LoVo (cell line): ENCODE measurements at regions not wholly inside any gene's neighbourhood (a gene's known extent, or its start where the extent isn't known, plus 50 kb on each side); places are given as distances from the start of the nearest gene placed in this dataset.
"Not testable (repeated sequence)": the region's sequence is repeated elsewhere in the genome, so short reads cannot be mapped to it uniquely, and the experiment has no call there.

Source experiments
- DNase-seq: peaks from one replicate; pipeline ENCODE4 v3.0.0-alpha.2; 2016; ENCODE audit warnings: low spot score

DNA sequence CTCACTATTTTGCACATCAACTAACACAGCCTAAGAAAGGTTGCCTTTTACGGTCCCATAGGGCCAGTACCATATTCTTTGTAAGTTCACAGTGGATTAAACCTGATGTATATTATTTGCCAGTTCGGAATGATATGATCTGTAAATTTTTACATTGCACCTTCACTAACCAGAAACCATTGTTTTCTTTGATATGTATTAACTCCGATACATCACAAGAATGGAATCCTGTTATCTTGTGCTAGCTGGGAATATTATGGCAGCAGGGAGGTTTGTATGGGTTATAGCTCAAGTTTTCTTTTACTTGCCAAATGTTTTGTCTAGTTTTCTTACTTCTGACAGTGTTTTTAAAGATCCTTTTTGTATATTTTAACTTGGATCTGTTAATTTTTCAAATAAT, 51.4 kb upstream of the S1PR1 start:
- DNase-seq, result no peak

- no peak for DNase-seq
Measured at GRCh38 chr1:101183388-101183699, 53.5 kb upstream of the S1PR1 start.

- no peak for DNase-seq
Measured at GRCh38 chr1:101182627-101183387, 54.0 kb upstream of the S1PR1 start.

GRCh38 chr1:101181930-101182329, 54.9 kb upstream of the S1PR1 start:
- no peak for DNase-seq

GRCh38 chr1:101178688-101179491, 57.9 kb upstream of the S1PR1 start:
- DNase-seq, result no peak

- DNase-seq, result no peak
Measured at GRCh38 chr1:101178341-101178687, 58.5 kb upstream of the S1PR1 start.

- DNase-seq, result no peak
Measured at GRCh38 chr1:101175886-101176285, 60.9 kb upstream of the S1PR1 start.

GRCh38 chr1:101175466-101175865, 61.4 kb upstream of the S1PR1 start:
- DNase-seq, result no peak

DNA sequence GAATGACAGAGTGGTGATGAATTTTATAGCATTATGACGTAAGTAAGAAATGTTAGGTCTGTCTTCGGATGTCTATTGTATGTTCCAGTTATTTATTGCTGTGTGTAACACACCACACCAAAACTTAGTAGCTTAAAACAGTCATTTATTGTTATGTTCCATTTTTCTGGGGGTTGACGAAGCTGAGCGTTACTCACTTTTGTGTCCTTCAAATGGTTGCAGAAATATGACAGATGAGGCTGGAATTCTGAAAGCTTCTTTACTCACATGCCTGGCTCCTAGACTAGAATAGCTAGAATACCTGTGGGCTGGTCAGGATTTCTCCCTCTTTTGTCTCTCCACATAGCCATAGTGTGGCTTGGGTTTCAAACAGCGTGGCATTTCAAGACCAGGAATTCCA, 62.1 kb upstream of the S1PR1 start:
- peak; percentile 28 for DNase-seq

DNA sequence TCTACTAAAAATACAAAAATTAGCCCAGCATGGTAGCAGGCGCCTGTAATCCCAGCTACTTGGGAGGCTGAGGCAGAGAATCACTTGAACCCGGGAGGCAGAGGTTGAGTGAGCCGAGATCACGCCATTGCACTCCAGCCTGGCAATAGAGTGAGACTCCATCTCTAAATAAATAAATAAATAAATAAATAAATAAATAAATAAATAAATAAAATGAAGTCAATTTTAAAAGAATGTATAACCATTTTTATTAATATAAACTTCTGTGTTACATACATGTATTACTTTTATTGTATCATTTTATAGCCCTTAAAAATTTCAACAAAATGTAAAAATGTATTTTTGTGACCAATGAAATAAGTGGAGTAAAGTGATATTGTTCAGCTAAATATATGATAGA, 62.5 kb upstream of the S1PR1 start:
- DNase-seq, result not testable (repeated sequence)

- no peak for DNase-seq
Measured at GRCh38 chr1:101170506-101171050, 66.2 kb upstream of the S1PR1 start.

- no peak for DNase-seq
Measured at GRCh38 chr1:101167891-101168290, 68.9 kb upstream of the S1PR1 start.

DNA sequence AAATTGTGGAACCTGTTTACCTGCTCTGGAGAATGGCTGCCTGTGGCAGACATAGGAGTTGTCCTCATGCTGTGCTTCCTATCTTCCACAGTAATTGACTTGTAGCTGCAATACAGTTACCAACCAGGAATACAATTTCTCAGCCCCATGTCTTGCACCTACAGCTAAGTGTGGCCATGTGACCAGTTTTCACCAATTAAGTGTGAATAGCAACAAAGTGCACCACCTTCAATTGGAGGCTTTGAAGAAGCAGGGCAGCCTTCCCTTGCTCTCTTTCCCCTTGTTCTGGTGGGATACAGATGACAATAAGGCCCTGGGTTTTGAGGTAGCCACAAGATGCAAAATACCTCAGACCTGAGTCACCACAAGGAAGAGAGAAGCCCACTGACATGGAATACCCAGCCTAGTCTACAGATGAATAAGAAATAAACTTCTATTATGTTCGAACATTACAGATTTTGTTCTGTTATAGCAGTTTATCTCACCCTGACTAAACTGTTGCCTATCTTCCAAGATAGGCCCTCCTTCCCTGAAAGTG, 70.2 kb upstream of the S1PR1 start:
- DNase-seq, result no peak

- no peak for DNase-seq
Measured at GRCh38 chr1:101165954-101166353, 70.9 kb upstream of the S1PR1 start.

GRCh38 chr1:101165532-101165931, 71.3 kb upstream of the S1PR1 start:
- DNase-seq, result no peak

DNA sequence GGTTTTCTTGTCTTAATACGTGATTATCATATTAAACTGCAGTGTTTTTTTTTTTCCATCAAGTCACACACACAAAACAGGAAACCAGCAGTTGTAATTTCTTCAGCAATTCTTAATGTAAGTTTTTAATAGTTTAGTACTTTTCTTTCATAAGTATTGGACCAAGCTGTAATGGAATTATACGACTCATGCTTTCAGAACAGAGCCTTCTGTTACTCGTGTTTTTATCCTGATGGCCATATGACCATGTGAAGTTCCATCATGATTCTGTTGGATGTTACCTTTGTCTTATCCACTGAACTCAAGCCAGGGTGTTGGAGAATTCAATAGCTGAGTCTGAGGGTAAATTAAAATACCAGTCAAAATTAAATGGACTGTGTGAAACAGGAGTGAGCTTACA, 72.0 kb upstream of the S1PR1 start:
- no peak for DNase-seq

GRCh38 chr1:101162736-101163735, 73.8 kb upstream of the S1PR1 start:
- no peak for DNase-seq

GRCh38 chr1:101162300-101162699, 74.5 kb upstream of the S1PR1 start:
- DNase-seq, result no peak

DNA sequence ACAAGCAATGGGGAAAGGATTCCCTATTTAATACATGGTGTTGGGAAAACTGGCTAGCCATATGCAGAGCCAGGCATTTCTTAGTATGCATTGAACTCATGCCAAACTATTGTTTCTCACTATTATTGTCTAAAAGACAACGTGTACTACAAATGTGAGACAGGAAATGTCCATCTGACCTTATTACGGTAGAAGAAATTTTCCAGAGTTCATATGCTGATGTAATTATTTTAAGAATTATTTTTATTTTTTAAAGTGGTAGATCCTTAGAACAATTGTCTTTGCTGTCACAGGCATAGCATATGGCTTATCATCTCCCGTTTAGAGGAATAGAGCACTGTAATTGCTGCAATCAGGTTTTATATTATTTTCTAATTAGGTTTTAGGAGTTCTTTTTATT, 75.2 kb upstream of the S1PR1 start:
- no peak for DNase-seq

- no peak for DNase-seq
Measured at GRCh38 chr1:101158424-101158823, 78.4 kb upstream of the S1PR1 start.

DNA sequence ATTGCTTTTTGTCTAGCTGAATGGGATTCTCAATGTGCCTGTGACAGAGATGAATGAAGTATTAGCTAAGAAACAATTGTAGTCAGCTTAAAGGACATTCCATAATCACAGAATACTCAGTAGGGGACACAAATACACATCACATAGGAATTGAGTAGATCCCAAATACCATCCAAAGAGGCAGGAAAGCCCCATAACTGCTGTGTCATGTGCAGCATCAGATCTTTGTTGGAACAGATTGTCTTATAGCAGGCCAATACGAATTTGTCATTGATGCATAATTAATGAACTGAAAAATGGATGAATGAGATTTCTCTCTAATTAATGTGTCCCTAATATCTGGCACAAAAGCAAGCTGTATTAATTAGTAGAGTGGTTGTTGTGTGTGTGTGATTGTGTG, 82.3 kb upstream of the S1PR1 start:
- no peak for DNase-seq

- DNase-seq, result no peak
Measured at GRCh38 chr1:101153692-101154091, 83.1 kb upstream of the S1PR1 start.
